GM12878 (cell line): ENCODE measurements at regions not wholly inside any gene's neighbourhood (a gene's known extent, or its start where the extent isn't known, plus 50 kb on each side); places are given as distances from the start of the nearest gene placed in this dataset.

Experiments
- ATAC-seq: fragments of 200-7000 bp; cut with Tn5 transposase; 3 replicates; pipeline ENCODE4 v1.9.1; 2020; ENCODE audit warnings: mild to moderate bottlenecking, moderate library complexity
- BruUV-seq: library from RNA; stranded (reverse); fragments of 400-500 nt; replicated peaks from 2 replicates; lab custom pipeline; 2021; lab: Mats Ljungman, UMichigan
- CTCF ChIA-PET: fragments of 300-600 bp; sonication (Branson Sonifier 250); formaldehyde crosslinking; extraction: SDS; loops from one replicate; lab custom pipeline; 2021; ENCODE audit warnings: inconsistent platforms; lab: Yijun Ruan, JAX
- POLR2A ChIA-PET: fragments of 350-600 bp; formaldehyde crosslinking; extraction: SDS; loops from one replicate; lab custom pipeline; 2021; ENCODE audit warnings: inconsistent platforms; lab: Charles Lee
- RAD21 ChIA-PET: fragments of 300-600 bp; sonication (Branson Sonifier 250); formaldehyde crosslinking; loops from one replicate; lab custom pipeline; 2023; ENCODE audit warnings: antibody characterized with exemption; ENCODE audit not compliant: unreplicated experiment; lab: Charles Lee
- SMC1A ChIA-PET: fragments of 300-600 bp; sonication (Branson Sonifier 250); formaldehyde crosslinking; loops from one replicate; lab custom pipeline; 2023; ENCODE audit not compliant: unreplicated experiment, uncharacterized antibody; lab: Charles Lee
- DNase-seq: peaks from one replicate; pipeline ENCODE4 v3.0.0-alpha.2; 2011; ENCODE audit warnings: low read depth, low spot score
- FAIRE-seq: peaks from 3 replicates; lab custom pipeline; 2011; peaks lifted over from hg19 to GRCh38; lab: Jason Lieb, UNC
- H2AFZ ChIP-seq: 2 replicates; pipeline ENCODE4 v1.6.0; 2011; ENCODE audit warnings: low read depth, low read length, control low read depth; ENCODE audit not compliant: control insufficient read depth
- H3K27ac ChIP-seq: 2 replicates; pipeline ENCODE4 v1.5.1; 2011; ENCODE audit warnings: control low read depth; ENCODE audit not compliant: control insufficient read depth, insufficient read depth
- H3K27me3 ChIP-seq, 2 experiments: replicated peaks in 1 of 2; 2 replicates each; pipeline versions ENCODE4 v1.6.0 to v1.6.1; 2011; ENCODE audit warnings: low read length in 1 of 2; ENCODE audit not compliant: control insufficient read depth in 2 of 2, insufficient read depth in 2 of 2
- H3K36me3 ChIP-seq, 2 experiments: 2 replicates each; pipeline ENCODE4 v1.5.1; 2011; ENCODE audit warnings: low read length in 1 of 2; ENCODE audit not compliant: control insufficient read depth in 2 of 2, insufficient read depth in 2 of 2
- H3K4me1 ChIP-seq: 2 replicates; pipeline ENCODE4 v1.6.1; 2011; ENCODE audit warnings: mild to moderate bottlenecking, low read length, moderate library complexity, mixed read lengths; ENCODE audit not compliant: control insufficient read depth, insufficient read depth
- H3K4me2 ChIP-seq: 2 replicates; pipeline ENCODE4 v1.6.0; 2011; ENCODE audit warnings: control low read depth; ENCODE audit not compliant: control insufficient read depth, insufficient read depth
- H3K4me3 ChIP-seq: fragments of 200-600 bp; sonication (generic); 2 replicates; pipeline ENCODE4 v1.5.1; 2016
- H3K79me2 ChIP-seq: 2 replicates; pipeline ENCODE4 v1.6.0; 2011; ENCODE audit warnings: low read length; ENCODE audit not compliant: control insufficient read depth, insufficient read depth
- H3K9ac ChIP-seq: 2 replicates; pipeline ENCODE4 v1.8.0; 2011; ENCODE audit warnings: low read length, control low read depth, mixed read lengths; ENCODE audit not compliant: control insufficient read depth, insufficient read depth
- H3K9me3 ChIP-seq: replicated peaks from 3 replicates; pipeline ENCODE4 v1.5.1; 2011; ENCODE audit warnings: mild to moderate bottlenecking, low read length; ENCODE audit not compliant: control insufficient read depth, insufficient read depth
- H4K20me1 ChIP-seq: 2 replicates; pipeline ENCODE4 v1.6.0; 2011; ENCODE audit not compliant: control insufficient read depth, insufficient read depth
- ATF7 ChIP-seq: fragments of 450-650 bp; IDR thresholded peaks from 2 replicates; pipeline ENCODE4 v1.6.1; 2016; ENCODE audit warnings: low read depth, mild to moderate bottlenecking
- HDAC6 ChIP-seq: fragments of 200-600 bp; sonication (generic); IDR thresholded peaks from one replicate; pipeline ENCODE4 v1.8.0; 2017; ENCODE audit warnings: antibody characterized with exemption; ENCODE audit not compliant: unreplicated experiment
- KAT2A ChIP-seq: conservative IDR thresholded peaks from 2 replicates; pipeline ENCODE4 v1.6.1; 2011; ENCODE audit warnings: low read depth, low read length; ENCODE audit not compliant: control insufficient read depth
- NFIC ChIP-seq: IDR thresholded peaks from 2 replicates; pipeline ENCODE4 v1.6.1; 2012; ENCODE audit warnings: low read depth, mild to moderate bottlenecking, inconsistent platforms, low read length, moderate library complexity
- SPI1 ChIP-seq: IDR thresholded peaks from 2 replicates; pipeline ENCODE4 v1.6.1; 2011; ENCODE audit warnings: low read depth, mild to moderate bottlenecking, low read length, moderate library complexity, borderline replicate concordance; ENCODE audit not compliant: insufficient read depth
- ZBED1 ChIP-seq: IDR thresholded peaks from 2 replicates; pipeline ENCODE4 v1.6.1; 2016; ENCODE audit warnings: borderline replicate concordance
- WGBS: methylation state at CpG from one replicate; pipeline ENCODE4 v1.1.6; 2016; ENCODE audit warnings: low lambda C conversion rate; ENCODE audit not compliant: insufficient replicate concordance, insufficient coverage; ENCODE audit errors: missing lambda C conversion rate; 5-methylcytosine and 5-hydroxymethylcytosine counted together
- in situ Hi-C: fragments of 300-500 bp; cut with MboI; formaldehyde crosslinking; loops from 9 replicates; pipeline ENCODE4 v1.14.3; 2018; ENCODE audit warnings: mixed read lengths
- intact Hi-C: fragments of 100-400 bp; cut with micrococcal nuclease; formaldehyde crosslinking; loops from one replicate; pipeline ENCODE4 v1.14.2; 2022; ENCODE audit not compliant: unreplicated experiment
- TF ChIP-seq, protein P1 (sequence below): IDR thresholded peaks from 2 replicates; pipeline ENCODE4 v1.6.1; 2011; ENCODE audit warnings: low read depth, mild to moderate bottlenecking, low read length, moderate library complexity, borderline replicate concordance; ENCODE audit errors: extremely low read depth
- TF ChIP-seq, protein P2 (sequence below): IDR thresholded peaks from 2 replicates; pipeline ENCODE4 v1.6.1; 2011; ENCODE audit warnings: borderline replicate concordance, low read depth, mild to moderate bottlenecking, moderate library complexity, mixed read lengths, low read length; ENCODE audit not compliant: insufficient read depth; ENCODE audit errors: extremely low read length
- TF ChIP-seq, protein P3 (sequence below): IDR thresholded peaks from 2 replicates; pipeline ENCODE4 v1.6.1; 2011; ENCODE audit warnings: mild to moderate bottlenecking, low read depth, low read length, moderate library complexity; ENCODE audit not compliant: insufficient replicate concordance

DNA sequence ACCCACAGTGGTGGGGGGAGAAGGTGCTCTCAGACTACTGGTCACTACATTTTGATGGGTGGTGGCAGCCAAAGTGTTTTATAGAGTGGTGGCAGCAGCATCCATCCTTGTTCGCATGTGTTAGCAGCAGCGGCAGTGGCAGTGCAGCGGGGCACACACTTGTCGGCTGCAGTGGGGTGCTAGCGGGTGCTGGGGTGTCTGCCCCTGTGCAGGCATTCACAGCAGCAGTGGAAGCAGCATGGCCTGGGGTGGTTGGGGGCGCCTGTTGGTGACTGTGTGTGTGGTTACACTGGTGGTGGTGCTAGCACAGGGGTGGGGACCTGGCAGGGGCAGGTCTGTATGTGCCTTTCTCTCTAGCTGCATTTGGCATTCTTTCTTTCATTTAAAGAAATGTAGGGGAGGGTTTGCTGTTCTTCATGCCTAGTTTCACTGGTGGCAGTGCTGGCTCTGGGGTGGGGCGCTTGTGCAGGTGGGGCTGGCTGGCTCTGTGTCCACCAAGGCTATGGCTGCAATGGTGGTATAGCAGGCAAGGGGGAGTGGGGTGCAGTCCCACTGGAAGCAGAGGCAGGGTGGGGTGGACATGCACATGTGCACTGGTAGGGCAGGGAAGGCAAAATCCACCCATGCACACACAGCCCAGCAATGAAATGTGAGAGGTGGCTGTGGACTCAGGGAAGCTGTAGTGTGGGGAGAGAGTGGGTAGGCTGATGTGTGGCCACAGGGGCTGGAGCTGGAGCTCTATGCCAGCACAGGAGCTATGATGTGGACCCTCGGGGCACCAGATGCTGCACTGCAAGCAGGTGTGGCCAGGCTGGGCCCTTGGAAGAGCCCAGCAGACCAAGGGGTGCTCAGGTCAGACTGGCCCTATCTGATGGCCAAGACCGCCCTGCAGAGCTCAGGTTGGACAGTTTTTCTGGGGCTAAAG is 173.3 kb downstream of the PRDM13 start (continued):
- TF ChIP-seq, protein P1, sequence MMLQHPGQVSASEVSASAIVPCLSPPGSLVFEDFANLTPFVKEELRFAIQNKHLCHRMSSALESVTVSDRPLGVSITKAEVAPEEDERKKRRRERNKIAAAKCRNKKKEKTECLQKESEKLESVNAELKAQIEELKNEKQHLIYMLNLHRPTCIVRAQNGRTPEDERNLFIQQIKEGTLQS, result no peak

DNA sequence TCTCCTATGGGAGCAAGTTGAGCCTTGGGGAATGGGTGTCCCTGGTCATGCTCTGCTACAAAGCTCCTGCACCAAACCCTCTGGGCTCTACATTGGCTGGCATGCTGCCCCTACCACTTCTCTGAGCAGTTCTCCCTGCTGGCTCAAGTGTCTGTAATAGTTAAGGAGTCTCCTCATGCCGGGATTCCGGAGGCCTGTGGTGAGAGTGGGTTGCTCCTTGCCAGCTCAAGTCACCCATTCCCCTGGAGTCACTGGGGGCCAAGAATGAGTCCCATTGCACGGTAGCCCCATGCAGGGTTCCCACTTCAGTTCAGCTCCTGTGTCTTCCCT is 173.9 kb downstream of the PRDM13 start:
- ChIA-PET SMC1A (no interaction called here), CTCF (interaction anchor here (1.3 kb wide), 1 partner anchor 33 kb away, joined by 3 read pairs; no protein-coding TSS in a partner anchor), POLR2A (no interaction called here), RAD21 (no interaction called here)
- Histone ChIP-seq H2AFZ (no peak overlapping the region), H3K9me3 (no peaks in the 10 kb centered on the region), H3K79me2 (no peaks in the 10 kb centered on the region), H3K27me3 (no peaks in the 10 kb centered on the region), H3K27ac (no peak overlapping the region), H3K4me3 (no peak overlapping the region), H3K9ac (no peak overlapping the region), H3K4me2 (no peak overlapping the region), H4K20me1 (no peaks in the 10 kb centered on the region), H3K4me1 (no peaks in the 10 kb centered on the region), H3K36me3 (no peaks in the 10 kb centered on the region)
- TF ChIP-seq, protein P1, result no peak
- TF ChIP-seq, protein P2, sequence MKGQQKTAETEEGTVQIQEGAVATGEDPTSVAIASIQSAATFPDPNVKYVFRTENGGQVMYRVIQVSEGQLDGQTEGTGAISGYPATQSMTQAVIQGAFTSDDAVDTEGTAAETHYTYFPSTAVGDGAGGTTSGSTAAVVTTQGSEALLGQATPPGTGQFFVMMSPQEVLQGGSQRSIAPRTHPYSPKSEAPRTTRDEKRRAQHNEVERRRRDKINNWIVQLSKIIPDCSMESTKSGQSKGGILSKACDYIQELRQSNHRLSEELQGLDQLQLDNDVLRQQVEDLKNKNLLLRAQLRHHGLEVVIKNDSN, result no peak
- TF ChIP-seq NFIC (no peak), HDAC6 (no peak), ZBED1 (no peak), SPI1 (no peak), ATF7 (no peak), KAT2A (no peak)
- TF ChIP-seq, protein P3, sequence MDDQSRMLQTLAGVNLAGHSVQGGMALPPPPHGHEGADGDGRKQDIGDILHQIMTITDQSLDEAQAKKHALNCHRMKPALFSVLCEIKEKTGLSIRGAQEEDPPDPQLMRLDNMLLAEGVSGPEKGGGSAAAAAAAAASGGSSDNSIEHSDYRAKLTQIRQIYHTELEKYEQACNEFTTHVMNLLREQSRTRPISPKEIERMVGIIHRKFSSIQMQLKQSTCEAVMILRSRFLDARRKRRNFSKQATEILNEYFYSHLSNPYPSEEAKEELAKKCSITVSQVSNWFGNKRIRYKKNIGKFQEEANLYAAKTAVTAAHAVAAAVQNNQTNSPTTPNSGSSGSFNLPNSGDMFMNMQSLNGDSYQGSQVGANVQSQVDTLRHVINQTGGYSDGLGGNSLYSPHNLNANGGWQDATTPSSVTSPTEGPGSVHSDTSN, result no peak
- no TSS peak for BruUV-seq
- 3% methylated on average over 3 of the region's 3 CpGs for WGBS
- no peak for ATAC-seq
- intact Hi-C loops (no loop called here), in situ Hi-C loops (no loop called here)
- no peak for FAIRE-seq
- DNase-seq, result no peak
